GM12878 (cell line): ENCODE measurements at regions not wholly inside any gene's neighbourhood (a gene's known extent, or its start where the extent isn't known, plus 50 kb on each side); places are given as distances from the start of the nearest gene placed in this dataset.

Experiments used
- ATAC-seq: fragments of 200-7000 bp; cut with Tn5 transposase; 3 replicates; pipeline ENCODE4 v1.9.1; 2020; ENCODE audit warnings: mild to moderate bottlenecking, moderate library complexity
- BruUV-seq: library from RNA; stranded (reverse); fragments of 400-500 nt; replicated peaks from 2 replicates; lab custom pipeline; 2021; lab: Mats Ljungman, UMichigan
- CTCF ChIA-PET: fragments of 300-600 bp; sonication (Branson Sonifier 250); formaldehyde crosslinking; extraction: SDS; loops from one replicate; lab custom pipeline; 2021; ENCODE audit warnings: inconsistent platforms; lab: Yijun Ruan, JAX
- POLR2A ChIA-PET: fragments of 350-600 bp; formaldehyde crosslinking; extraction: SDS; loops from one replicate; lab custom pipeline; 2021; ENCODE audit warnings: inconsistent platforms; lab: Charles Lee
- RAD21 ChIA-PET: fragments of 300-600 bp; sonication (Branson Sonifier 250); formaldehyde crosslinking; loops from one replicate; lab custom pipeline; 2023; ENCODE audit warnings: antibody characterized with exemption; ENCODE audit not compliant: unreplicated experiment; lab: Charles Lee
- SMC1A ChIA-PET: fragments of 300-600 bp; sonication (Branson Sonifier 250); formaldehyde crosslinking; loops from one replicate; lab custom pipeline; 2023; ENCODE audit not compliant: unreplicated experiment, uncharacterized antibody; lab: Charles Lee
- DNase-seq: peaks from one replicate; pipeline ENCODE4 v3.0.0-alpha.2; 2011; ENCODE audit warnings: low read depth, low spot score
- FAIRE-seq: peaks from 3 replicates; lab custom pipeline; 2011; peaks lifted over from hg19 to GRCh38; lab: Jason Lieb, UNC
- H2AFZ ChIP-seq: 2 replicates; pipeline ENCODE4 v1.6.0; 2011; ENCODE audit warnings: low read depth, low read length, control low read depth; ENCODE audit not compliant: control insufficient read depth
- H3K27ac ChIP-seq: 2 replicates; pipeline ENCODE4 v1.5.1; 2011; ENCODE audit warnings: control low read depth; ENCODE audit not compliant: control insufficient read depth, insufficient read depth
- H3K27me3 ChIP-seq, 2 experiments: replicated peaks in 1 of 2; 2 replicates each; pipeline versions ENCODE4 v1.6.0 to v1.6.1; 2011; ENCODE audit warnings: low read length in 1 of 2; ENCODE audit not compliant: control insufficient read depth in 2 of 2, insufficient read depth in 2 of 2
- H3K36me3 ChIP-seq, 2 experiments: 2 replicates each; pipeline ENCODE4 v1.5.1; 2011; ENCODE audit warnings: low read length in 1 of 2; ENCODE audit not compliant: control insufficient read depth in 2 of 2, insufficient read depth in 2 of 2
- H3K4me1 ChIP-seq: 2 replicates; pipeline ENCODE4 v1.6.1; 2011; ENCODE audit warnings: mild to moderate bottlenecking, low read length, moderate library complexity, mixed read lengths; ENCODE audit not compliant: control insufficient read depth, insufficient read depth
- H3K4me2 ChIP-seq: 2 replicates; pipeline ENCODE4 v1.6.0; 2011; ENCODE audit warnings: control low read depth; ENCODE audit not compliant: control insufficient read depth, insufficient read depth
- H3K4me3 ChIP-seq: fragments of 200-600 bp; sonication (generic); 2 replicates; pipeline ENCODE4 v1.5.1; 2016
- H3K79me2 ChIP-seq: 2 replicates; pipeline ENCODE4 v1.6.0; 2011; ENCODE audit warnings: low read length; ENCODE audit not compliant: control insufficient read depth, insufficient read depth
- H3K9ac ChIP-seq: 2 replicates; pipeline ENCODE4 v1.8.0; 2011; ENCODE audit warnings: low read length, control low read depth, mixed read lengths; ENCODE audit not compliant: control insufficient read depth, insufficient read depth
- H3K9me3 ChIP-seq: replicated peaks from 3 replicates; pipeline ENCODE4 v1.5.1; 2011; ENCODE audit warnings: mild to moderate bottlenecking, low read length; ENCODE audit not compliant: control insufficient read depth, insufficient read depth
- H4K20me1 ChIP-seq: 2 replicates; pipeline ENCODE4 v1.6.0; 2011; ENCODE audit not compliant: control insufficient read depth, insufficient read depth
- ATF3 ChIP-seq: IDR thresholded peaks from 2 replicates; pipeline ENCODE4 v1.6.1; 2011; ENCODE audit warnings: low read depth, mild to moderate bottlenecking, low read length, moderate library complexity, borderline replicate concordance; ENCODE audit errors: extremely low read depth
- FOXK2 ChIP-seq: fragments of 450-650 bp; IDR thresholded peaks from 2 replicates; pipeline ENCODE4 v1.6.1; 2017; ENCODE audit warnings: mild to moderate bottlenecking, moderate library complexity
- IRF3 ChIP-seq: fragments of 450-650 bp; IDR thresholded peaks from 2 replicates; pipeline ENCODE4 v1.6.1; 2014; ENCODE audit warnings: mild to moderate bottlenecking
- MEF2A ChIP-seq: IDR thresholded peaks from 2 replicates; pipeline ENCODE4 v1.6.1; 2011; ENCODE audit warnings: low read depth, mild to moderate bottlenecking, low read length, moderate library complexity; ENCODE audit not compliant: insufficient read depth
- NBN ChIP-seq: fragments of 450-650 bp; IDR thresholded peaks from 2 replicates; pipeline ENCODE4 v1.6.1; 2016
- POLR2A ChIP-seq: IDR thresholded peaks from 2 replicates; pipeline ENCODE4 v1.6.1; 2011; ENCODE audit warnings: low read depth, mild to moderate bottlenecking, low read length
- RAD51 ChIP-seq: fragments of 450-650 bp; IDR thresholded peaks from 2 replicates; pipeline ENCODE4 v1.6.1; 2016; ENCODE audit warnings: moderate library complexity, mild to moderate bottlenecking, inconsistent platforms
- SMARCA5 ChIP-seq: fragments of 450-650 bp; IDR thresholded peaks from 2 replicates; pipeline ENCODE4 v1.6.1; 2017; ENCODE audit warnings: mild to moderate bottlenecking
- SPI1 ChIP-seq: IDR thresholded peaks from 2 replicates; pipeline ENCODE4 v1.6.1; 2011; ENCODE audit warnings: low read depth, mild to moderate bottlenecking, low read length, moderate library complexity, borderline replicate concordance; ENCODE audit not compliant: insufficient read depth
- SRF ChIP-seq, 2 experiments: IDR thresholded peaks; 2 replicates each; pipeline ENCODE4 v1.6.1; 2011; ENCODE audit warnings: low read depth in 2 of 2, low read length in 2 of 2, mild to moderate bottlenecking in 1 of 2, moderate library complexity in 1 of 2
- SUPT20H ChIP-seq: IDR thresholded peaks from 2 replicates; pipeline ENCODE4 v1.6.1; 2011; ENCODE audit warnings: low read depth, mild to moderate bottlenecking, low read length, moderate library complexity, borderline replicate concordance; ENCODE audit not compliant: control insufficient read depth
- TARDBP ChIP-seq: IDR thresholded peaks from 2 replicates; pipeline ENCODE4 v1.6.1; 2016; ENCODE audit warnings: borderline replicate concordance
- TCF12 ChIP-seq: IDR thresholded peaks from 2 replicates; pipeline ENCODE4 v1.6.1; 2011; ENCODE audit warnings: low read depth, mild to moderate bottlenecking, low read length
- TCF7 ChIP-seq: IDR thresholded peaks from 2 replicates; pipeline ENCODE4 v1.6.1; 2014; ENCODE audit warnings: antibody characterized with exemption, borderline replicate concordance
- ZBED1 ChIP-seq: IDR thresholded peaks from 2 replicates; pipeline ENCODE4 v1.6.1; 2016; ENCODE audit warnings: borderline replicate concordance
- ZBTB40 ChIP-seq: fragments of 450-650 bp; IDR thresholded peaks from 2 replicates; pipeline ENCODE4 v1.6.1; 2016; ENCODE audit warnings: mild to moderate bottlenecking, moderate library complexity, borderline replicate concordance
- ZNF687 ChIP-seq: fragments of 450-650 bp; IDR thresholded peaks from 2 replicates; pipeline ENCODE4 v1.6.1; 2017; ENCODE audit warnings: mild to moderate bottlenecking, moderate library complexity
- ZZZ3 ChIP-seq: IDR thresholded peaks from 2 replicates; pipeline ENCODE4 v1.6.1; 2011; ENCODE audit warnings: low read depth; ENCODE audit not compliant: control insufficient read depth, insufficient read length
- WGBS: methylation state at CpG from one replicate; pipeline ENCODE4 v1.1.6; 2016; ENCODE audit warnings: low lambda C conversion rate; ENCODE audit not compliant: insufficient replicate concordance, insufficient coverage; ENCODE audit errors: missing lambda C conversion rate; 5-methylcytosine and 5-hydroxymethylcytosine counted together
- in situ Hi-C: fragments of 300-500 bp; cut with MboI; formaldehyde crosslinking; loops from 9 replicates; pipeline ENCODE4 v1.14.3; 2018; ENCODE audit warnings: mixed read lengths
- intact Hi-C: fragments of 100-400 bp; cut with micrococcal nuclease; formaldehyde crosslinking; loops from one replicate; pipeline ENCODE4 v1.14.2; 2022; ENCODE audit not compliant: unreplicated experiment

GRCh38 chrX:77264490-77264889, 182.7 kb upstream of the FGF16 start:
- H3K9me3 ChIP-seq, result no peaks in the 10 kb centered on the region; the same call in 2 of the 3 replicates
- WGBS, result 0% methylated on average over 2 of the region's 2 CpGs
- no peak overlapping the region for H3K4me2 ChIP-seq
- no peak for DNase-seq
- no peaks in the 10 kb centered on the region for H3K79me2 ChIP-seq
- ChIA-PET SMC1A (no interaction called here), POLR2A (no interaction called here), RAD21 (no interaction called here), CTCF (no interaction called here)
- H3K4me1 ChIP-seq, result no peaks in the 10 kb centered on the region
- ATAC-seq, result no peak
- no peaks in the 10 kb centered on the region for H3K36me3 ChIP-seq
- H3K27ac ChIP-seq, result no peak overlapping the region
- H3K4me3 ChIP-seq, result no peak overlapping the region
- no peak overlapping the region for H2AFZ ChIP-seq
- in situ Hi-C loops, result no loop called here
- no TSS peak for BruUV-seq
- H3K27me3 ChIP-seq, result no peaks in the 10 kb centered on the region
- no peak overlapping the region for H3K9ac ChIP-seq
- FAIRE-seq, result no peak
- H4K20me1 ChIP-seq, result no peaks in the 10 kb centered on the region
- intact Hi-C loops, result no loop called here
- TF ChIP-seq ZZZ3 (no peak), TCF7 (no peak), POLR2A (no peak), MEF2A (no peak), ATF3 (no peak), ZBTB40 (no peak), IRF3 (no peak), FOXK2 (no peak), ZNF687 (no peak), ZBED1 (no peak), SPI1 (no peak), TARDBP (no peak), RAD51 (no peak), SMARCA5 (no peak), TCF12 (no peak), SRF (IDR thresholded peaks at IDR 0.05; ENCODE audit: low read depth in 2 of 2, low read length in 2 of 2) (no peak), NBN (no peak), SUPT20H (no peak)
